K562 (cell line): ENCODE measurements at regions not wholly inside any gene's neighbourhood (a gene's known extent, or its start where the extent isn't known, plus 50 kb on each side); places are given as distances from the start of the nearest gene placed in this dataset.

ENCODE experiments used
- POLR2A ChIP-seq: fragments of 450-650 bp; conservative IDR thresholded peaks from 2 replicates; pipeline ENCODE4 v1.6.1; 2016
- TF ChIP-seq, protein P1 (sequence below): IDR thresholded peaks from 3 replicates; pipeline ENCODE4 v1.6.1; 2011; ENCODE audit warnings: borderline replicate concordance, mild to moderate bottlenecking, moderate library complexity; ENCODE audit not compliant: insufficient read length; ENCODE audit errors: extremely low read depth

- TF ChIP-seq POLR2A: no peak
- TF ChIP-seq, protein P1, sequence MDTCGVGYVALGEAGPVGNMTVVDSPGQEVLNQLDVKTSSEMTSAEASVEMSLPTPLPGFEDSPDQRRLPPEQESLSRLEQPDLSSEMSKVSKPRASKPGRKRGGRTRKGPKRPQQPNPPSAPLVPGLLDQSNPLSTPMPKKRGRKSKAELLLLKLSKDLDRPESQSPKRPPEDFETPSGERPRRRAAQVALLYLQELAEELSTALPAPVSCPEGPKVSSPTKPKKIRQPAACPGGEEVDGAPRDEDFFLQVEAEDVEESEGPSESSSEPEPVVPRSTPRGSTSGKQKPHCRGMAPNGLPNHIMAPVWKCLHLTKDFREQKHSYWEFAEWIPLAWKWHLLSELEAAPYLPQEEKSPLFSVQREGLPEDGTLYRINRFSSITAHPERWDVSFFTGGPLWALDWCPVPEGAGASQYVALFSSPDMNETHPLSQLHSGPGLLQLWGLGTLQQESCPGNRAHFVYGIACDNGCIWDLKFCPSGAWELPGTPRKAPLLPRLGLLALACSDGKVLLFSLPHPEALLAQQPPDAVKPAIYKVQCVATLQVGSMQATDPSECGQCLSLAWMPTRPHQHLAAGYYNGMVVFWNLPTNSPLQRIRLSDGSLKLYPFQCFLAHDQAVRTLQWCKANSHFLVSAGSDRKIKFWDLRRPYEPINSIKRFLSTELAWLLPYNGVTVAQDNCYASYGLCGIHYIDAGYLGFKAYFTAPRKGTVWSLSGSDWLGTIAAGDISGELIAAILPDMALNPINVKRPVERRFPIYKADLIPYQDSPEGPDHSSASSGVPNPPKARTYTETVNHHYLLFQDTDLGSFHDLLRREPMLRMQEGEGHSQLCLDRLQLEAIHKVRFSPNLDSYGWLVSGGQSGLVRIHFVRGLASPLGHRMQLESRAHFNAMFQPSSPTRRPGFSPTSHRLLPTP: no peak
These were observed 104.7 kb upstream of the TMEM170B start for GRCh38 chr6:11432713-11433450.
